ENCODE measurements at regions not wholly inside any gene's neighbourhood (a gene's known extent, or its start where the extent isn't known, plus 50 kb on each side); places are given as distances from the start of the nearest gene placed in this dataset.

DNA sequence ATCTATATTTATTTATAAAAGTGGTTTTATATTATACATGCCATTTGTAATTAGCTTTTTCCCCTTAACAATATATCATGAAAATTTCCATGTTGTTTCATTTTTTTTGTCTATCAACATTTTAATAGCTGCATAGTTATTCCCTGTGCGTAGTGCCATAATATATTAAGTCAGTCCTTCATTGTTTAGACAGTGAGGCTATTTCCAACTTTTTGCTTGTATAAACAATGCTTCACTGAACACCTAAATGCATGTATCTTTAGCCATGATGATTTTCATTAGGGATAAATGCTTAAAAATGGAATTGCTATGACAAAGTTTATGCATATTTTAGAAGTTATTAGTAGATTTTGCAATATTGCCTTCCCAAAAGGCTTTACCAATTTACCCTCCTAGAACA lies 80.7 kb upstream of the STC2 start:
- TF ChIP-seq EZH2phosphoT487 (IDR thresholded peaks at IDR 0.05; ENCODE audit: low read depth) = no peak
- TF ChIP-seq, protein P1, sequence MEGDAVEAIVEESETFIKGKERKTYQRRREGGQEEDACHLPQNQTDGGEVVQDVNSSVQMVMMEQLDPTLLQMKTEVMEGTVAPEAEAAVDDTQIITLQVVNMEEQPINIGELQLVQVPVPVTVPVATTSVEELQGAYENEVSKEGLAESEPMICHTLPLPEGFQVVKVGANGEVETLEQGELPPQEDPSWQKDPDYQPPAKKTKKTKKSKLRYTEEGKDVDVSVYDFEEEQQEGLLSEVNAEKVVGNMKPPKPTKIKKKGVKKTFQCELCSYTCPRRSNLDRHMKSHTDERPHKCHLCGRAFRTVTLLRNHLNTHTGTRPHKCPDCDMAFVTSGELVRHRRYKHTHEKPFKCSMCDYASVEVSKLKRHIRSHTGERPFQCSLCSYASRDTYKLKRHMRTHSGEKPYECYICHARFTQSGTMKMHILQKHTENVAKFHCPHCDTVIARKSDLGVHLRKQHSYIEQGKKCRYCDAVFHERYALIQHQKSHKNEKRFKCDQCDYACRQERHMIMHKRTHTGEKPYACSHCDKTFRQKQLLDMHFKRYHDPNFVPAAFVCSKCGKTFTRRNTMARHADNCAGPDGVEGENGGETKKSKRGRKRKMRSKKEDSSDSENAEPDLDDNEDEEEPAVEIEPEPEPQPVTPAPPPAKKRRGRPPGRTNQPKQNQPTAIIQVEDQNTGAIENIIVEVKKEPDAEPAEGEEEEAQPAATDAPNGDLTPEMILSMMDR (IDR thresholded peaks at IDR 0.05; ENCODE audit: low read depth, low read length) = no peak
- no peak overlapping the region for H3K4me3 ChIP-seq (ENCODE audit: low read length)
- peaks cover 4% of the 10 kb centered on the region; the same call in 1 of the 2 replicates for H3K27me3 ChIP-seq (ENCODE audit: low read depth, low read length)
- H3K4me1 ChIP-seq (ENCODE audit: low read length) = no peaks in the 10 kb centered on the region
- H3K79me2 ChIP-seq (ENCODE audit: low read length) = no peaks in the 10 kb centered on the region
- H3K4me2 ChIP-seq (ENCODE audit: low read length) = no peak overlapping the region
- H2AFZ ChIP-seq (ENCODE audit: low read depth, low read length) = no peak overlapping the region
- H3K9me3 ChIP-seq (ENCODE audit: insufficient read depth, low read length) = no peaks in the 10 kb centered on the region
- H3K9ac ChIP-seq (ENCODE audit: low read length) = no peak overlapping the region
- no peak overlapping the region for H3K27ac ChIP-seq (ENCODE audit: low read length)
- no peaks in the 10 kb centered on the region for H4K20me1 ChIP-seq (ENCODE audit: insufficient read depth, low read length)
- no peaks in the 10 kb centered on the region for H3K36me3 ChIP-seq (replicated peaks; ENCODE audit: low read depth, low read length)

DNA sequence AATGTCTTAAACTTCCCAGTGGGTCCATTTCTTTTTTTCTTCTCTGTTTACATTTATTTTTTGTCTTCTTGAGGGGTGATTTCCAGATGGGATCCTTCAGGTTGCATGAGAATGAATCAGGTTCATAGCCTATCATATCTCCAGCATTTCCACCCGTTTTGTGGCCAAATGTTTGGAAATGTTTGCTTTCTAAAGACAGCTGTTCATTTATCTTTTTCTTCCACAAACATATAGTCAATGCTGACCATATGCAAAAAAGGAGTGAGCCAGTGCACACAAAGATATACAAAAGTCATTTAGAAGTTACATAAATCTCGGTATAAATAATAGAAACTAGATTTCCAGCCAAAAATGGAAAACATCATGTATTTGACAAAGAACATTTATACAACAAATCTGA lies 71.6 kb upstream of the STC2 start:
- no peaks in the 10 kb centered on the region for H4K20me1 ChIP-seq (ENCODE audit: insufficient read depth, low read length)
- H3K4me3 ChIP-seq (ENCODE audit: low read length) = no peak overlapping the region
- no peaks in the 10 kb centered on the region for H3K36me3 ChIP-seq (replicated peaks; ENCODE audit: low read depth, low read length)
- no peak overlapping the region for H2AFZ ChIP-seq (ENCODE audit: low read depth, low read length)
- peaks cover 8% of the 10 kb centered on the region; the same call in 1 of the 2 replicates for H3K27me3 ChIP-seq (ENCODE audit: low read depth, low read length)
- no peak overlapping the region for H3K4me2 ChIP-seq (ENCODE audit: low read length)
- no peaks in the 10 kb centered on the region for H3K79me2 ChIP-seq (ENCODE audit: low read length)
- no peaks in the 10 kb centered on the region for H3K4me1 ChIP-seq (ENCODE audit: low read length)
- H3K27ac ChIP-seq (ENCODE audit: low read length) = no peak overlapping the region
- H3K9ac ChIP-seq (ENCODE audit: low read length) = no peak overlapping the region
- no peak for TF ChIP-seq EZH2phosphoT487 (IDR thresholded peaks at IDR 0.05; ENCODE audit: low read depth)
- TF ChIP-seq, protein P1 (IDR thresholded peaks at IDR 0.05; ENCODE audit: low read depth, low read length) = no peak
- no peaks in the 10 kb centered on the region for H3K9me3 ChIP-seq (ENCODE audit: insufficient read depth, low read length)

DNA sequence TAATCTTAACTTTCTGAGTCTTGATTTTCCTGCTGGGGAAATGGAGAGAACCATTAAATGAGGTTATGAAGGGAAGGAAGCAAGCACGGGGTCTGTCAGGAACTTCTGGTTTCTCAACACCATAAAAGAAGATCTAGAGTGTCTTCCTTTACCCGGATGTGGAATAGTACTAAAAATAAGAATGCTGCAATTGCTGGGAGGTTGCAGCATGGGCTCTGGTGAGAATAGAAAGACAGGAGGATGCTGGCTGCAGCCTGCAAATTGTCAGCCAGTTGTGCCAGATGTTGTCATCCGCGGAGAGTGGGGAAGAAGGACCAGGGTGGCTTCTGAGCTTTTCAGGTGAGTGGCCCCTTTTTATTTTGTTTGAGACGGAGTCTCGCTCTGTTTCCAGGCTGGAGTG lies 69.3 kb upstream of the STC2 start:
- H3K36me3 ChIP-seq (replicated peaks; ENCODE audit: low read depth, low read length) = no peaks in the 10 kb centered on the region
- TF ChIP-seq, protein P1 (IDR thresholded peaks at IDR 0.05; ENCODE audit: low read depth, low read length) = no peak
- TF ChIP-seq EZH2phosphoT487 (IDR thresholded peaks at IDR 0.05; ENCODE audit: low read depth) = no peak
- no peaks in the 10 kb centered on the region for H3K9me3 ChIP-seq (ENCODE audit: insufficient read depth, low read length)
- H3K4me2 ChIP-seq (ENCODE audit: low read length) = no peak overlapping the region
- no peaks in the 10 kb centered on the region for H4K20me1 ChIP-seq (ENCODE audit: insufficient read depth, low read length)
- H3K4me1 ChIP-seq (ENCODE audit: low read length) = no peaks in the 10 kb centered on the region
- no peak overlapping the region for H3K4me3 ChIP-seq (ENCODE audit: low read length)
- H3K27me3 ChIP-seq (ENCODE audit: low read depth, low read length) = peaks cover 19% of the 10 kb centered on the region
- H3K9ac ChIP-seq (ENCODE audit: low read length) = no peak overlapping the region
- no peak overlapping the region for H2AFZ ChIP-seq (ENCODE audit: low read depth, low read length)
- H3K79me2 ChIP-seq (ENCODE audit: low read length) = no peaks in the 10 kb centered on the region
- no peak overlapping the region for H3K27ac ChIP-seq (ENCODE audit: low read length)

DNA sequence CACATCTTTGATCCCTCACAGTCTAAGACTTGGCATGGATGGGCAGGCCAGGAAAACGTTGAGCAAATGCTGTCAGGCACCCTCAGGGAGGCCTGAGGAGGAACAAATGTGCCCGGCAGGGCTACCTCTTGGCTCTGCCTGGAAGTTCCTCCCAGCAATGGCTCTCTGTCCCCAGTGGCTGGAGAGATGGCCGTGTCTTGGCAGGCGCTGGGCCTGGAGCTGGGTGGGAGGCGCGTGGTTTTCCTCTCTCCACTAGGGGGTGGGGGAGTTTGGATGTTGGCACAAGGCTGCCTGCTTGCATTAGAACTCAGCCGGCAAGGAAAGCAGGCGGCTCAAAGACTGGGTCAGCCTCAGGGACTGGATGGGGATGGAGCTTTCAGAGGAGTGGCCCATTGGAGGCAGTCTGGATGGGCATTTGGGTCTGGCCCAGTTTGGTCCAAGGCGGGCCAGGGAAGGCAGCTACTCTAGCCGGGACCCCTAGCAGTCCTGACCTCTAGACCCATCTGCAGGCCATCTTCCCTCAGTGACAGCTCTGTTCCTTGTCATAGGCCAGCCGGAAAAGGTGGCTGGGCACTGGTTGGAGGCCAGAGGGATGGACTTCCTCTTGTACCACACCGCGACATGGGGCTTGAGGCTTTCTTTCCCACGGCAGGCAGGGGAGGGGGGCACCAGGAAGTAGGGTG lies 68.2 kb upstream of the STC2 start:
- Histone ChIP-seq H3K79me2 (ENCODE audit: low read length) (no peaks in the 10 kb centered on the region), H2AFZ (ENCODE audit: low read depth, low read length) (no peak overlapping the region), H3K4me2 (ENCODE audit: low read length) (no peak overlapping the region), H3K27me3 (ENCODE audit: low read depth, low read length) (peaks cover 28% of the 10 kb centered on the region), H3K9me3 (ENCODE audit: insufficient read depth, low read length) (no peaks in the 10 kb centered on the region), H3K36me3 (replicated peaks; ENCODE audit: low read depth, low read length) (no peaks in the 10 kb centered on the region), H3K4me1 (ENCODE audit: low read length) (no peaks in the 10 kb centered on the region), H4K20me1 (ENCODE audit: insufficient read depth, low read length) (no peaks in the 10 kb centered on the region), H3K4me3 (ENCODE audit: low read length) (no peak overlapping the region), H3K27ac (ENCODE audit: low read length) (no peak overlapping the region), H3K9ac (ENCODE audit: low read length) (no peak overlapping the region)
- TF ChIP-seq EZH2phosphoT487 (IDR thresholded peaks at IDR 0.05; ENCODE audit: low read depth) = no peak
- TF ChIP-seq, protein P1 (IDR thresholded peaks at IDR 0.05; ENCODE audit: low read depth, low read length) = no peak
